DOHH2 (cell line): ENCODE measurements at regions not wholly inside any gene's neighbourhood (a gene's known extent, or its start where the extent isn't known, plus 50 kb on each side); places are given as distances from the start of the nearest gene placed in this dataset.

ENCODE experiments used
- EZH2phosphoT487 ChIP-seq: fragments of 200-600 bp; sonication (generic); IDR thresholded peaks from 2 replicates; pipeline ENCODE4 v1.6.1; 2017; ENCODE audit warnings: borderline replicate concordance, mild to moderate bottlenecking, antibody characterized with exemption, low read length, moderate library complexity, mixed read lengths
- TF ChIP-seq, protein P1 (sequence below): fragments of 200-600 bp; sonication (generic); IDR thresholded peaks from one replicate; pipeline ENCODE4 v1.5.1; 2014; ENCODE audit warnings: antibody characterized with exemption, mild to moderate bottlenecking, low read depth, low read length; ENCODE audit not compliant: poor library complexity, severe bottlenecking

DNA sequence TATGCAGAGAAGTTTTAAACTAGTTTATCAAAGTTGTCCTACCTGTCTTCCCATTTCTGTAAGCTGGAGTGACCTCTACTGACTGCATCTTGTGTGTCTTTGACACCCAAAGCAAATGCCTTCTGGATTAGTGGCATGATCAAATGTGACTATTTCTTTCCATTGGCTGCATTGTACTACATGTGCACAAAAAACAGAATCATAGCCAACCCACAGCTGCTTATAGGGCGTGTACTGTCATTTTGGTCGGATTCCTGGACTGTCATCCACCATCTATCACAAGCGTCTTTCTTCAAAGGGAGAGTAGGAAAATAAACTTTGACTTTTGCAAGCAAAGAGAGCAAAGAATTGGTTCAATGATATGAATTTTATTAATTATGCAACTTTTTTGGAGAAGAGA is 310.6 kb downstream of the MAP2K6 start:
- TF ChIP-seq, protein P1, sequence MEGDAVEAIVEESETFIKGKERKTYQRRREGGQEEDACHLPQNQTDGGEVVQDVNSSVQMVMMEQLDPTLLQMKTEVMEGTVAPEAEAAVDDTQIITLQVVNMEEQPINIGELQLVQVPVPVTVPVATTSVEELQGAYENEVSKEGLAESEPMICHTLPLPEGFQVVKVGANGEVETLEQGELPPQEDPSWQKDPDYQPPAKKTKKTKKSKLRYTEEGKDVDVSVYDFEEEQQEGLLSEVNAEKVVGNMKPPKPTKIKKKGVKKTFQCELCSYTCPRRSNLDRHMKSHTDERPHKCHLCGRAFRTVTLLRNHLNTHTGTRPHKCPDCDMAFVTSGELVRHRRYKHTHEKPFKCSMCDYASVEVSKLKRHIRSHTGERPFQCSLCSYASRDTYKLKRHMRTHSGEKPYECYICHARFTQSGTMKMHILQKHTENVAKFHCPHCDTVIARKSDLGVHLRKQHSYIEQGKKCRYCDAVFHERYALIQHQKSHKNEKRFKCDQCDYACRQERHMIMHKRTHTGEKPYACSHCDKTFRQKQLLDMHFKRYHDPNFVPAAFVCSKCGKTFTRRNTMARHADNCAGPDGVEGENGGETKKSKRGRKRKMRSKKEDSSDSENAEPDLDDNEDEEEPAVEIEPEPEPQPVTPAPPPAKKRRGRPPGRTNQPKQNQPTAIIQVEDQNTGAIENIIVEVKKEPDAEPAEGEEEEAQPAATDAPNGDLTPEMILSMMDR: no peak
- no peak for TF ChIP-seq EZH2phosphoT487
